Hepatocyte (in vitro differentiated cells): ENCODE measurements at regions not wholly inside any gene's neighbourhood (a gene's known extent, or its start where the extent isn't known, plus 50 kb on each side); places are given as distances from the start of the nearest gene placed in this dataset.

Experiments
- DNase-seq: peaks from one replicate; pipeline ENCODE4 v3.0.0-alpha.2; 2016; ENCODE audit warnings: low spot score
- H2AFZ ChIP-seq: fragments of 200-600 bp; sonication (generic); 2 replicates; pipeline ENCODE4 v1.6.0; 2016; ENCODE audit warnings: antibody characterized with exemption, mild to moderate bottlenecking
- H3K27ac ChIP-seq: fragments of 200-600 bp; sonication (generic); 2 replicates; pipeline ENCODE4 v1.5.1; 2016; ENCODE audit warnings: mild to moderate bottlenecking
- H3K27me3 ChIP-seq: fragments of 200-600 bp; sonication (generic); 2 replicates; pipeline ENCODE4 v1.6.1; 2016
- H3K36me3 ChIP-seq: fragments of 200-600 bp; sonication (generic); replicated peaks from 2 replicates; pipeline ENCODE4 v1.5.1; 2016; ENCODE audit warnings: low read depth; ENCODE audit not compliant: insufficient read depth
- H3K4me1 ChIP-seq: fragments of 200-600 bp; sonication (generic); 2 replicates; pipeline ENCODE4 v1.5.1; 2016; ENCODE audit warnings: mild to moderate bottlenecking, moderate library complexity; ENCODE audit not compliant: insufficient read depth
- H3K4me2 ChIP-seq: fragments of 200-600 bp; sonication (generic); 2 replicates; pipeline ENCODE4 v1.6.0; 2016
- H3K4me3 ChIP-seq: fragments of 200-600 bp; sonication (generic); 2 replicates; pipeline ENCODE4 v1.5.1; 2016; ENCODE audit warnings: mild to moderate bottlenecking
- H3K79me2 ChIP-seq: fragments of 200-600 bp; sonication (generic); 2 replicates; pipeline ENCODE4 v1.6.0; 2017; ENCODE audit warnings: mild to moderate bottlenecking
- H3K9me2 ChIP-seq: fragments of 200-600 bp; sonication (generic); replicated peaks from 2 replicates; pipeline ENCODE4 v1.6.0; 2017; ENCODE audit warnings: mild to moderate bottlenecking; ENCODE audit not compliant: insufficient read depth
- H3K9me3 ChIP-seq: fragments of 200-600 bp; sonication (generic); 2 replicates; pipeline ENCODE4 v1.5.1; 2016; ENCODE audit warnings: low read depth, mild to moderate bottlenecking
- H4K20me1 ChIP-seq: fragments of 200-600 bp; sonication (generic); 2 replicates; pipeline ENCODE4 v1.6.0; 2016; ENCODE audit warnings: mild to moderate bottlenecking; ENCODE audit not compliant: insufficient read depth, poor library complexity, severe bottlenecking
- CTCF ChIP-seq: fragments of 200-600 bp; sonication (generic); IDR thresholded peaks from 2 replicates; pipeline ENCODE4 v1.5.1; 2016; ENCODE audit warnings: antibody characterized with exemption, mild to moderate bottlenecking; ENCODE audit not compliant: poor library complexity
- EZH2 ChIP-seq: fragments of 200-600 bp; sonication (generic); IDR thresholded peaks from 2 replicates; pipeline ENCODE4 v1.6.1; 2016; ENCODE audit warnings: antibody characterized with exemption, mild to moderate bottlenecking, borderline replicate concordance
- EZH2phosphoT487 ChIP-seq: fragments of 200-600 bp; sonication (generic); IDR thresholded peaks from one replicate; pipeline ENCODE4 v1.6.1; 2018; ENCODE audit warnings: antibody characterized with exemption, mild to moderate bottlenecking, low read depth, moderate library complexity; ENCODE audit not compliant: unreplicated experiment, severe bottlenecking
- WGBS: methylation state at CpG from one replicate; pipeline ENCODE4 v1.1.6; 2016; ENCODE audit warnings: low lambda C conversion rate; ENCODE audit errors: missing lambda C conversion rate; 5-methylcytosine and 5-hydroxymethylcytosine counted together

- TF ChIP-seq CTCF = no peak
- TF ChIP-seq EZH2 = no peak
- TF ChIP-seq EZH2phosphoT487 = no peak
- 93% methylated on average over 1 of the region's 1 CpG for WGBS
These were observed 552.0 kb downstream of the STIM2 start for GRCh38 chr4:27412613-27413012.

GRCh38 chr4:27414887-27415731 is 554.5 kb downstream of the STIM2 start:
- Histone ChIP-seq H2AFZ (no peak overlapping the region), H3K9me3 (no peaks in the 10 kb centered on the region), H3K27ac (no peak overlapping the region), H3K27me3 (no peaks in the 10 kb centered on the region), H3K79me2 (no peaks in the 10 kb centered on the region), H3K4me2 (no peak overlapping the region), H3K4me1 (no peaks in the 10 kb centered on the region), H3K4me3 (no peak overlapping the region), H3K36me3 (no peaks in the 10 kb centered on the region), H4K20me1 (no peaks in the 10 kb centered on the region), H3K9me2 (no peaks in the 10 kb centered on the region)
- no peak for DNase-seq
- 62% methylated on average over 3 of the region's 3 CpGs for WGBS
- no peak for TF ChIP-seq CTCF
- no peak for TF ChIP-seq EZH2phosphoT487
- no peak for TF ChIP-seq EZH2

More at GRCh38 chr4:27412613-27413012, 552.0 kb downstream of the STIM2 start:
- Histone ChIP-seq H3K79me2 (no peaks in the 10 kb centered on the region), H3K36me3 (no peaks in the 10 kb centered on the region), H4K20me1 (no peaks in the 10 kb centered on the region), H3K4me3 (no peak overlapping the region), H2AFZ (no peak overlapping the region), H3K27ac (no peak overlapping the region), H3K4me1 (no peaks in the 10 kb centered on the region), H3K4me2 (no peak overlapping the region), H3K27me3 (no peaks in the 10 kb centered on the region), H3K9me2 (no peaks in the 10 kb centered on the region), H3K9me3 (no peaks in the 10 kb centered on the region)
- no peak for DNase-seq

- DNase-seq = no peak
- H3K79me2 ChIP-seq = no peaks in the 10 kb centered on the region
- 84% methylated on average over 1 of the region's 1 CpG for WGBS
- no peaks in the 10 kb centered on the region for H3K4me1 ChIP-seq
- no peaks in the 10 kb centered on the region for H3K9me2 ChIP-seq
- H3K36me3 ChIP-seq = no peaks in the 10 kb centered on the region
- TF ChIP-seq EZH2phosphoT487 (no peak), CTCF (no peak), EZH2 (no peak)
- H3K27ac ChIP-seq = no peak overlapping the region
- H3K27me3 ChIP-seq = no peaks in the 10 kb centered on the region
- H4K20me1 ChIP-seq = no peaks in the 10 kb centered on the region
- H2AFZ ChIP-seq = no peak overlapping the region
- no peak overlapping the region for H3K4me2 ChIP-seq
- no peaks in the 10 kb centered on the region for H3K9me3 ChIP-seq
- no peak overlapping the region for H3K4me3 ChIP-seq
These were observed 568.0 kb downstream of the STIM2 start for GRCh38 chr4:27428661-27429060.
